HG02610 (cell line): ENCODE measurements at regions not wholly inside any gene's neighbourhood (a gene's known extent, or its start where the extent isn't known, plus 50 kb on each side); places are given as distances from the start of the nearest gene placed in this dataset.

Experiments
- ATAC-seq: cut with Tn5 transposase; IDR thresholded peaks from one replicate; pipeline ENCODE4 v1.9.1; 2021; ENCODE audit warnings: mild to moderate bottlenecking, moderate library complexity; ENCODE audit not compliant: unreplicated experiment

DNA sequence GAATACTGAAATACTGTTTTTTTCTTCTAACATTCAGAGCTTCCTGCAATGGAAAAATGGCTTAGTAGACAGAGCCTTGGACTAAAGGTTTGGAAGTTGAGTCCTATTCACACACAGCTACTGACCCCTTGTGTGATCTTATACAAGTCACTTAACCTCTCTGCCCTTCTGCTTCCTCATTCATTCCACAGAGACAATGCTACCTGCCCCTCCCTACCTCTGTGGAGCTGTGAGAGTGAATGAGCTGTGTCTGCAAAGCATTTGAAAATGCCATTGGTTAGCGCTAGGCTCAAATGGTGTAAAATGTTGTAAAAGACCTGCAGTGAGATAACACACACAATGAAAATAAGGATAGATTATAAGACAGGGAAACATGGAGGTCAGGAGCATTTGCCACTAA lies 214.4 kb downstream of the BARHL2 start:
- ATAC-seq: no peak

DNA sequence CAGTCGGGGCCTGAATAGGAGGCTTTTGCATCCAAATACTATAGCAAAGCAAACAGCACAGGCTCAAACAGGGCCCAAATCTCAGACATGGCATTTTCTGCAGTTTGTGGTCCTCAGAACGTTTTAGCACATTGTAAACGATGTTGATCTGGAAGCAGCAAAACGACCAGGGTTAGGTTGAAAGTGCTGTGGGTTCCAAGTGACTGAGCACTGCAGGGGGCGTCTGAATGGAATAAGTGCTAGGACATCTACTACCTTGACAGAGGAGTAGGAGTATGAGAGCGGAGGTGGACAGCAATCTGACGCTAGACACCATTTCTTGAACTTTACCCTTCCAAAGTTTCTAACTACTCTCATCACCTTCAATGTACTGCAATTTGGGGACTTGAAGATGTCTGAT lies 214.9 kb downstream of the BARHL2 start:
- no peak for ATAC-seq

DNA sequence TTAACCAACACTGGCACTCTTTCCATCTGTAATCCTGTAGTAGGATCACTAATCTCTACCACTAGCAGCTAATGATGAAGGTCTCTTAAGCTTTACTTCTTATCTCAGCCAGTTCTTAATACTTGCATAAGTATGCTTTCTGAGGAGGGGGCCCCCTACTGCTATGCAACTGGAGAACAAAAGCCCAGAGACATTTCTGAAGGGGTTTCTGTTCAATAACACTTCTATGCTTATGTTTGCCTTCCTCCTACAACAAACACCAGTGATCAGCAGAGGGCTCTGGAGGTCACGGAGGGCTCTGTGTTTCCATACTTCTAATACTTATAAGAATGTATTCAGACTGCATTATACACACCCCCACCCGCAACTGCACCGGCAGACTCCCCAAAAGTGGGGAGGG lies 215.8 kb downstream of the BARHL2 start:
- ATAC-seq: no peak

DNA sequence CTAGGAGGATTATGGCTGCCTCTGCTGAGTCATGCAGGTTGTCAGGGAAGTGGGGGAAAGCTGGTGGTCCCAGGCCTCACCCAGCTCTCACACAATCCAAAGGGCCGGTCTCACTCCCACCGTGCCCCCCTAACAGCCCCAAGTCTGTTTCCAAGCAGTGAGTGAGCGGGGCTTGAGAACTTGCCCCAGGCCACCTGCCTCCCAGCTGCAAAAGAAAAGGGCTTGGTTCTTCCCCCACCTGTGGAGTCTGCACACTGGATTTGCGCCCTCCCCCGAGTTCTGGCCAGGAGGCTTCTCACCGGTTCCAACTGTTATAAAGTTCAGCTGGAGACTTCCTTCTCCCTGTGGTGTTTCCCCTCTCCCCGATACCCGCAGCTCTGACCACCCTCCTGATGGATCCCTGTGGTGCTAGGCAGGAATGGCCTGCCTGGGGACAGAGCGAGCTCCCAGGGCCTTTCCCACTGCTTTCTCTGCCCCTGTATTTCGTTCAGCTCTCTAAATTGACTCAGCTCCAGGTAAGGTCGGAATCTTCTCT lies 222.3 kb downstream of the BARHL2 start:
- ATAC-seq: no peak

DNA sequence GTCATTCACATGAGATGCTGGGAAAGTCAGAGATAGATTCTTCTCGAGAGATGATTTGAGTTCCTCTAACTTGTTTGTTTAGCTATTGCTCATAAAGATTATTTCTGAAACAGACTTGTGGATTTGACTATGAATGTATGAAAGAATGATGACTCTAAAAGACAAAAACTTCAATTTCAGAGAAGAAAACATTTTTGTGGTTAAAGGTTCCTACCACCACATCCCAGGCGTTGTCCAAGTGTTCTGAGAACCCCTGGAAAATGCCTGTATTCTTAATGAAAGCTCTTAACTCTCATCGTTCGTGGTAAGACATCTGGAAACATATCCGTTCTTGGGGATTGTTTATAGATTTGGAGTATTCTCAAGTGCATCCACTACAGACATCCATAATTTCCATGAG lies 228.7 kb downstream of the BARHL2 start:
- no peak for ATAC-seq

DNA sequence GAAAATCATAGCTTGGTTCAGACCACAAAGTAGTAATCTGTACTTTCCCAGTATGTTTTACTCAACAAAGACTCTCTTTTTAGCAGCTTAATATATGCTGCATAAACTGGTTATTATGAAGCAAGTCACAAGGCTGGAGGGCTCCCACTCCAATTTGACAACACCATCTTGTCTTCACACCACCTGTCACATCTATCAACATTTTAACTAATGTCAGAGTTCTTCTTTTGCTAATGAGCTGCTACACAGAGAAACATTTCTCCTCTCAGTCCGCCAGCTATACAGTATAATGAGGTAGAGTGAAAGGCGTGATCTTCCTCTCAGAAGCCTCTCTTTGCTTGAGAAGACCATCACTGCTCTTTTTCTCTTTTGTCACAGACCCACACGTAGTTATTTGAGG lies 230.1 kb downstream of the BARHL2 start:
- no peak for ATAC-seq

DNA sequence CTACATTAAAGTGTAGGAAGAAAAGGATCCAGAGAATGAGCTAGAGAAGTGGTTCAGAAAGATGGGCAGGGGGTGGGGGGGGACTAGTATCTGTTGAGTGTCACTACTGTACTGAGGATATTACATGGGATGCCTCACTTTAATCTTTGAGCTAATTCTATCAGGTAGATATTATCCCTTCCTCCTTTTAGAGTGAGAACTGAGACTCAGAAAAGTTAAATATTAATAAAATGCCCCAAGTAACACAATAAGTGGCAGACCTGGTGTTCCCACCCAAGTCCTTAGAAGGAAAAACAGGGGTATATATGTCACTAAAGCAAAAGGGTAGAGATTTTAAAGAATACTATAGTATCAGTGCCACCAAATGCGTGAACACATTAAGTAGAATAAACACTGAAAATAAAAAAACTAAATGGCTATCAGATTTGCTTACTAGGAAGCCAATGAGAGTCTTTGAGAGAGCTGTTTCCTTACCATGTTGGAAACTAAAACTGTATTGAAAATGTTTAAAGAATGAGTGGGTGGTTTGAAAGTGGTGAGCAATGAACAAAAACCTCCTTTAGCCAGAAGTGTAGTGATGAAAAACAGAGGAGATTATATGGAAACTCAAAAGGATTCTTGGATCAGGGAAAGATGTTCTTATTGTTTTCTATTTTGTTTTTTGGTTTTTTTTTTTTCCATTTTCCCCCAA lies 230.8 kb downstream of the BARHL2 start:
- no peak for ATAC-seq

DNA sequence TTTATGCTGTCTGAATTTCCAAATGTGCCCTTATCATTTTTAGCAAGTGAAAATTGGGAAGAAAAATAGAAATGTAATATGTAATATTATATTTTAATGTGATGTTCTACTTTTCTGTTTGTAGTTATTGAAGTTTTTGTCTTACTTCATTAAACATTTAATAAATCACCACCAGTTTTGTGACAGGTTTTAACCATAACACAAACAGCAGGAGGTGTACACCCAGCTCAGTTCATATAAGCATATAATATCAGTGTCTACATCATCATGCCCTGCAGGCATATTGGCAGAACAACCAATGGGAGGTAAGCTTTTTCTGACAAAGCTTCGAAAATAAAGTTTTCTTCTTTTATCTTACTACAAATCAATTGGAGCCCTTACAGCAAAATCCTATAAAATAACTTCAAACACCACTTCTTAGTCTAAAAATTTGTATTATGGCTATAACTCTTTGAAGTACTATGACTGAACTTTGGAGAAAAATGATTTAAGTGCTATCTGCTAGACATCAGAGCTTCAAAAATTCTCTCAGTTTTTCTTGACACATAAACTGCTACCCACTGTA lies 236.7 kb downstream of the BARHL2 start:
- no peak for ATAC-seq

DNA sequence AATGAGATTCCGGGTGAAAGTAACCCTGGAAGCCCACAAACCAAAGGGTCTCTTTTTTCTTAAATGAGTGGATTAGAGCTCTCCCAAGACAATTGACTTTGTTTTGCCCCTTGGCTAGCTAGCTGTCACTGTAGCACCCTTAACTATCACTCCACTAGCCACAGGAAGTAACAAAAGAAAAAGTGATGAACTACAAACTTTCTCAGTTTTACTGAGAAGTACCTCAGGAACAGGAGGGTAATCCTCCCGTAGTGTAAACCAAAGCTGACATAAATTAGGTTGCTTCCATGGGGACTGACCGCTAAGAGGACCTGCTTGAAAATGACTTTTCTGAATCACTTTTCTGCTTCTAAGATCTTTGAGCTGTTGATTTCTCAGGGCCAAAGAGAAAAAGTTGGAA lies 240.1 kb downstream of the BARHL2 start:
- ATAC-seq: no peak

DNA sequence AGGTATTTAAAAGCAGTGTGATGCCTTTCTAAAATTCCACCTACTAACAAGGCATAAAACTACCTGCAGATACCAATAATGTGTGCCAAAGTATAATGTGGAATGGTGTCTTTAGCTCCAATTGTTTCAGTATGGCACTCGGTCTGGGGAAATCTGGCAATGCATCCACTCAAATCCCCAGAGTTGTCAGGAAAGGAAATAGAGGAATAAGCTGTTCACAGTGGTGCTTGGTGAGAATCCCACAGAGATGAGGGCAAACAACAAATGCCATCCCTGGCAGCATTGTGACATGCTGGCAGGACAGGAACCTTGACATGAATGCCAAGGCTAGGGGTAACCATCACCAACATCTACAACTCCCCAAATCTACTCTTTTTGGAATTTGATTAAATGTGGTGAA lies 240.7 kb downstream of the BARHL2 start:
- no peak for ATAC-seq

DNA sequence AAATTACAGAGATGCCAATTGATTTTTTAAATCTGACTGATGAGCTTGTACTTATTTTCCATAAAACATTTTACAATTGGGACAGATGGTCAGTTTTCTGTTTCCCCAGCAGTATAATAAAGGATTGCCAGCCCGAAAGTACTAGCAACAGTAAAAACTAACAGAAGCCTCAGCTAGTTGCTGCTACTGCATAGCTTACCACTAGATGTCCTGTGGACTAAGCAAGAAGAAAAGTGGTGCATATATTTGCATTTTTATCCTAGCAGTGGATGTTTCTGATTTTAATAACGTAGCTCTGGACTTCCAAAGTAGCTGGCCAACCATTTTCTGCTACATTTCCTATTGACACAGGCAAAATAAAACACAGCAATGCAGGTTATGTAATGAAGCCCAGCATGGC lies 241.5 kb downstream of the BARHL2 start:
- no peak for ATAC-seq

DNA sequence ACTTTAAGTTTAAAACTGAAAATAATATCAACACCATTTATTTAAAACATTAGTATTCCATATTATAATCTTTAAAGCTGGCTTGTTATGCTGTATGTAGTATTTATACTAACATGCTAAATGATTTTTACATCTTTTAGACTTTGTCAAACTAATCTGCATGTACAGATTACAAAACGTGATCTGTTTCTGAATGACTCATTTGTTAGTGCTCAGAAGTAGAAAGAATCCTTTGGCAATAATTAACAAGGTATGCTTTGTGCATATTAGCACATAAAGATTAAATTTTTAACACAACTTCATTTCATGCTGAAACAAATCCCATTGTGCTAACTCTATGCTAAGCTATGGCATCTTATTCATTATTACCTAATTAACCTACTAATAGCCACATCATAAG lies 242.4 kb downstream of the BARHL2 start:
- no peak for ATAC-seq

DNA sequence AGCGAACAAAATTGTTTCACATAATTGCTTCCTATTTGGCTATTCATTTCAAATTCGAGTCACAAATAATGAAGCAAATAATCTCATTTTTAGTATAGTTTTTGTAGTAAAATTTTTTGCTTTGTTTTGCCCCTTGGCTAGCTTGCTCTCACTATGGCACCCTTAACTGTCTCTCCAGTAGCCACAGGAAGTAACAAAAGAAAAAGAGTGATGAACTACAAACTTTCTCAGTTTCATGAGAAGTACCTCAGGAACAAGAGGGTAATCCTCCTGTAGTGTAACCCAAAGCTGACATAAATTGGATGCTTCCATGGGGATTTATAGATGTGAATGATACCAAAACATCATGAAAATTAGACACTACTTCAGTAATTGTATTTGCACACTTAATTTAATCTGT lies 242.9 kb downstream of the BARHL2 start:
- no peak for ATAC-seq

DNA sequence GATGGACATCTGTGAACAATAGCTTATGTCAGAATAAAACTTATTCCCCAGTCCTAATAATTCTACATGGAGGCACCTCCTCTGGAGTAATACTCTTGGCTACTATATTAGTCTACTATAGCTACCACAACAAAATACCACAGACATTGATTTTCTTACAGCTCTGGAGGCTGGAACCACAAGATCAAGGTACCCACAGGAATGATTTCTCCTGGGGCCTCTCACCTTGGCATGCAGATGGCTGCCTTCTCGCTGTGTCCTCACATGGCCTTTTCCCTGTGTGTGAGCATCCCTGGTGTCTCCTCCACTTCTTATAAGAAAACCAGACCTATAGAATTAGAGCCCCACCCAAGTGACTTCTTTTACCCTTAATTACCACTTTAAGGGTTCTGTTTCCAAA lies 244.3 kb downstream of the BARHL2 start:
- ATAC-seq: no peak

DNA sequence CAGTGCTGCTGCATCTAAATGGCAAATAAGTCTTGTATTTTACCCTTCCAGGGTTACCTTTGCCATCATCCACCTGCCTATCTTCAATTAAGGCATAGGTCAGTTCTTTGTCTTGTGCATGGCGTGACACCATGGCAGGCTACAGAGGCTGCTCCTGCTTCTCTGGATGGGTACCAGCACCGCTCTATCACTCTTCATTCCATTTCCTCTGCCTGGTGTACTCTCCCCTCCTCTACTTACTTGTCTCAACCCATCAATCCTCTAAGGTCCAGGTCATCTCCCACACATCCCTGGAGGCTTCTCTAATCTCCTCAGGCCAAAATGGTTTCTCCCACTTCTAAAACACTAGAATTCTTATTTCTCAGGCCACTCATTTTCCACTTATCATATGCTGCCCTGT lies 257.5 kb downstream of the BARHL2 start:
- ATAC-seq: no peak

DNA sequence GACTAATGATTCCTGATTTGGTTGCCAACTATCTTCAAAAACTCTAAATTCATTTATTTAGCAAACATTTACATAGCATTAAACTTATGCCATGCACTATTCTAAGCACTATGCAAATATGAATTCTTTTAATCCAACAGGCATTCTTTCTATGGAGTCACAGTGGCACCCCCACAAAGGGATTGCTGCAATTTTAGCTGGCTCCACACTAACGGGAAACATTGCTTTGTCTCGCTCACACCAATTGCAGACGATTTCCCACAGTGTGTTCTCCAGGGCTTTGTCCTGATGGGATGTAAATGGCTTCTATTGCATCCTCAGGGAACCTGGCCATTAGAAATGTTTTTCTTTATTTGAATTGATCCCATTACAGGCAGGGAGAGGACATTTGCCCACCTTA lies 259.1 kb downstream of the BARHL2 start:
- no peak for ATAC-seq

DNA sequence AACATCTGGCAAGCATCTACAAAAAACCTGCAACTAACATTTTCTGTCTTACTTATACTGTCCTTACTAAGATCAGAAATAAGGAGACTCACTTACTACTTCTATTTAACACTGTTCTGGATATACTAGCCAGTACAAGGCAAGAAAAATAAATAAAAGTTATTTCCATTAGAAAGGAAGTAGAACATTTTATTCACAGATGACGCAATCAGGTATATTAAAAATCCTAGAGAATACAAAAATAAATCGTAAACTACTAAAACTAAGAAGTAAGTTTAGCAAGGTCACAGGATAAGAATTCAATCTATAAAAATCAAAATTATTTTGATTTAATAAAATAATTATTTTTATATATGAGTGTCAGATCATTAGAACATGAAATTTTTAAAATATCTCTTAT lies 264.6 kb downstream of the BARHL2 start:
- no peak for ATAC-seq

DNA sequence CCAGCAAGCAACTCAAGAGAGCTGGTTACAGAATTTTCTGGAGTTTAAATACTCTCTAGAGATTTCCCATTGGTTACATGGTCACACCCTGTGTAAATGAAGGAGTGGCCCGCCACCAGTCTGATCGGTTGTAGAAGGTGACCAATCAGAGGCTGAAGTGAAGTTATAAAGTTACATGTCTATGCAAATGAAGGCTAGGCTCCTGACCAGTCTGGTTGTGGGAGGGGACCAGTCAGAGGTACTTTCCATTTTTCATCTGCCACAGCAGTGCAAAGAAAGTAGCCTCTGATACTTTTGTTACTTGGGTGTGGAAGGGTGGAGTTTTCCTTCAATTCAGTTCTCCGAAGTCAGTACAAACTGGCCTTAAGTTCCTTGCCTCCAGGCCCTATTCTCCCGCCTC lies 273.7 kb downstream of the BARHL2 start:
- no peak for ATAC-seq

DNA sequence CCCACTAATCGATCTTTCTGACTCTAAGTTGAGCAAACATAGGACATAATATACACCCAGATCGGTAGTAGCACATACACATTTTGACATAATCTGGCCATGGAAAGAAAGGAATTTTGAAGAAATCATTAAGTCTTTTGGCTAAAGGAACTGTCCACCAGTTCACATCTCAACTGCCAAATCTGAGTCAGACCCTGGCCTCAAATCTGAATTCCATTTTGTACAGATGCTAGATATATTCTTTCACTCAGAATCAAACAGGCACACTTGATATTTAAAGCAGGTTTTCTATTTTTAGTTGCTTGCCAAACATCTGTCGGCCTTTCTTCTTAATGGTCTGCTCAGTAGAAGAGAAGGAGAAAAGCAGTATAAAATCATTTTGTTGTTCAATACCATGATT lies 281.8 kb downstream of the BARHL2 start:
- no peak for ATAC-seq

DNA sequence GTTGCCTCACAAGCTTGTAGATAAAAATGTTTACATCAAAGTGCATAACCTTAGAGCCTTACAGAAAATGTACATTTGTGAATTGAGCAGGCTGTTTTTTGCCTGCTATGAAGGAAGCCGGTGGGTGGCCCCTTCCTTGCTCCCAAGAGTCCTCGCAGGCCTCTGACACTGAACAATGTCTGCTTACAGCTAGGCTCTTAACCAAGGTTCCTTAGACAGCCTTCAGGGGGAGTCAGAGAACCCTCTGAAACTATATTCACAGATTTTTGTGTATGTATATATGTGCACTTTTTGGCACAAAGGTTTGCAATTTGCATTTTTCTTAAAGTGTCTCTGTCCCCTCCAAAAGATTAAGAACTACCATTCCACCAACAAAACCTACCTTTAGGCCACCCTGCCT lies 282.6 kb downstream of the BARHL2 start:
- ATAC-seq: no peak

DNA sequence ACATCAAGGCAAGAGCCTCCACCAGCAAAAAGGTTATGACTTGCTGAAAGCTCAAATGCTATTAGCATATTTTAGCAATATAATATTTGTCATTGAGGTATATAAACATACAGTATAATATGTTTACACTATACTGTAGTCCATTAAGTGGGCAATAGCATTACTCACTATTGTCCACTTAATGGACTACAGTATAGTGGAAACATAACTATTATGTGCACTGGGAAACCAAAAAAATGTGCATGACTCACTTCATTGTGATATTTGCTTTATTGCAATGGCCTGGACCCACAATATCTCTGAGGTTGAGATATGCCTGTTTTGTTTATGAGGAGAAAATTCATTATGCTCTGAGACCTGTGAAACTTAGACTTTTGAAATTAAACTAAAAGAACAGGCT lies 300.0 kb downstream of the BARHL2 start:
- no peak for ATAC-seq

DNA sequence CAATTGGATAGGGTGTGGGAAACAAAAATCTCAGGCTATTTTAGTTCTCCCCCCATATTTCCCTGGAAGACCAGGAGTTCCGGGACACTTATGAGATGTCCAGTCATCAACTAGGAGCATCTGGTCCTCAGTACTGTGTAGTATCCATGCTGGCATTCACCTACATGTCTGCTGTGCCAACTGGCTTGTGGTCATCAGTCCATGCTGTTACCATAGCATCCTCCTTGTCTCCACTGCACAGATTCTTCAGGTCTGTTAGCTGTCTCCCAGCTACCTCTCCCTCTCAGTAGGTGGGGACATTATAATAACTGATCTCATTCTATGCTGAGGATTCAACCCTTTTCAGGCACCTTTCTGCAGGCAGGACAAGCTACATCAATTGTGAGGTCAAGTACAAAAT lies 302.9 kb downstream of the BARHL2 start:
- no peak for ATAC-seq

DNA sequence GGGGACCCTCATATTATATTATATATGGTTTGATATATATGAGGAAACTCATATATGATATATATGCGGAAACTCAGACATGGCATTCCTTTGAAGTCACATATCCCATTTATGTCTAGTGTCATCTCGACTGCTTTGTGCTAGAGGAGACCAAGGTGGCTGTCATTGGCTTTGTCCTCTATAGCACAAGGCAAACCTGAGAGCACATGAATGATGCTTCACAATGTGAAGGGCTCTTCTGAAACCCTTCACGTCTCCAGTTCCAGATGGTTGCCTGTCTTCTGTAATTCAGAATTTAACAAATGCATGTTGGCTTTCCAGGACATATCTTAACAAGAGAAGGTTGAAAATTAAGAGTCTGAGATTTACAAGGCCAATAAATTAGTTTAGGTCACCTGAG lies 303.6 kb downstream of the BARHL2 start:
- ATAC-seq: no peak
